GM23338 (cell line): ENCODE measurements at regions not wholly inside any gene's neighbourhood (a gene's known extent, or its start where the extent isn't known, plus 50 kb on each side); places are given as distances from the start of the nearest gene placed in this dataset.
"Not testable (repeated sequence)": the region's sequence is repeated elsewhere in the genome, so short reads cannot be mapped to it uniquely, and the experiment has no call there.

ENCODE experiments used
- ATAC-seq: fragments of 200-7000 bp; cut with Tn5 transposase; 3 replicates; pipeline ENCODE4 v1.9.1; 2020
- DNase-seq: peaks from one replicate; pipeline ENCODE4 v3.0.0-alpha.2; 2015; ENCODE audit warnings: low spot score
- H2AFZ ChIP-seq: fragments of 200-600 bp; sonication (generic); 2 replicates; pipeline ENCODE4 v1.8.0; 2016; ENCODE audit warnings: antibody characterized with exemption, mild to moderate bottlenecking, moderate library complexity
- H3F3A ChIP-seq: fragments of 200-600 bp; sonication (generic); replicated peaks from 2 replicates; pipeline ENCODE4 v1.8.0; 2017; ENCODE audit warnings: antibody characterized with exemption, mixed run types, low read depth
- H3K27ac ChIP-seq: fragments of 200-600 bp; sonication (generic); 2 replicates; pipeline ENCODE4 v1.6.1; 2016; ENCODE audit warnings: low read depth
- H3K27me3 ChIP-seq: fragments of 200-600 bp; sonication (generic); 2 replicates; pipeline ENCODE4 v1.8.0; 2016; ENCODE audit warnings: mild to moderate bottlenecking, mixed run types, moderate library complexity; ENCODE audit not compliant: insufficient read depth
- H3K36me3 ChIP-seq: fragments of 200-600 bp; sonication (generic); 2 replicates; pipeline ENCODE4 v1.8.0; 2016; ENCODE audit warnings: mild to moderate bottlenecking; ENCODE audit not compliant: insufficient read depth
- H3K4me1 ChIP-seq: fragments of 200-600 bp; sonication (generic); 2 replicates; pipeline ENCODE4 v1.8.0; 2016; ENCODE audit warnings: mild to moderate bottlenecking, moderate library complexity; ENCODE audit not compliant: insufficient read depth
- H3K4me2 ChIP-seq: fragments of 200-600 bp; sonication (generic); 2 replicates; pipeline ENCODE4 v1.7.1; 2017; ENCODE audit warnings: mixed run types
- H3K4me3 ChIP-seq: fragments of 200-600 bp; sonication (generic); 2 replicates; pipeline ENCODE4 v1.6.1; 2016; ENCODE audit warnings: mixed run types
- H3K79me2 ChIP-seq: fragments of 200-600 bp; sonication (generic); replicated peaks from 2 replicates; pipeline ENCODE4 v1.8.0; 2017; ENCODE audit warnings: mild to moderate bottlenecking; ENCODE audit not compliant: insufficient read depth
- H3K9me2 ChIP-seq: fragments of 200-600 bp; sonication (generic); 2 replicates; pipeline ENCODE4 v1.8.0; 2017; ENCODE audit not compliant: insufficient read depth
- H4K20me1 ChIP-seq: fragments of 200-600 bp; sonication (generic); replicated peaks from 2 replicates; pipeline ENCODE4 v1.8.0; 2017; ENCODE audit warnings: mild to moderate bottlenecking; ENCODE audit not compliant: insufficient read depth
- H3K27ac Mint-ChIP-seq: 2 replicates; pipeline ENCODE4 v1.8.0; 2020; ENCODE audit warnings: inconsistent platforms, mild to moderate bottlenecking, moderate library complexity, mixed read lengths
- H3K27me3 Mint-ChIP-seq: 3 replicates; pipeline ENCODE4 v1.8.0; 2022; ENCODE audit warnings: low read depth, mild to moderate bottlenecking, moderate library complexity, mixed read lengths, inconsistent platforms; ENCODE audit not compliant: insufficient read depth, poor library complexity
- H3K36me3 Mint-ChIP-seq: 3 replicates; pipeline ENCODE4 v1.8.0; 2021; ENCODE audit warnings: low read depth, mild to moderate bottlenecking, inconsistent platforms, moderate library complexity, mixed read lengths
- H3K4me1 Mint-ChIP-seq: 3 replicates; pipeline ENCODE4 v1.8.0; 2020; ENCODE audit warnings: mild to moderate bottlenecking, inconsistent platforms, mixed read lengths
- H3K4me3 Mint-ChIP-seq: 3 replicates; pipeline ENCODE4 v1.8.0; 2021; ENCODE audit warnings: moderate library complexity, mild to moderate bottlenecking, inconsistent platforms, mixed read lengths
- H3K9me3 Mint-ChIP-seq: 3 replicates; pipeline ENCODE4 v1.8.0; 2020; ENCODE audit warnings: moderate library complexity, mild to moderate bottlenecking, inconsistent platforms, mixed read lengths

DNA sequence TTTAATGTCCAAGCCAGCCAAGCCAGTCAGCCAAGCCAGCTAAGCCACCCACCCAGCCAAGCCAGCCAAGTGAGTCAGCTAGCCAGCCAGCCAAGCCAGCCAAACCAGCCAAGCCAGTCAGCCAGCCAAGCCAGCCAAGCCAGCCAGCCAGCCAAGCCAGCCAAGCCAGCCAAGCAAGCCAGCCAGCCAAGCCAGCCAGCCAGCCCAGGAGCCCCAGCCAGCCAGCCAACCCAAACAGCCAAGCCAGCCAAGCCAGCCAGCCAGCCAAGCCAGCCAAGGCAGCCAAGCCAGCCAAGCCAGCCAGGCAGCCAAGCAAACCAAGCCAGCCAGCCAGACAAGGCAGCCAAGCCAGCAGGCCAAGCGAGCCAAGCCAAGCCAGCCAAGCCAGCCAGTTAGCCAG is 352.1 kb upstream of the PLGLB2 start:
- ATAC-seq: not testable (repeated sequence)

DNA sequence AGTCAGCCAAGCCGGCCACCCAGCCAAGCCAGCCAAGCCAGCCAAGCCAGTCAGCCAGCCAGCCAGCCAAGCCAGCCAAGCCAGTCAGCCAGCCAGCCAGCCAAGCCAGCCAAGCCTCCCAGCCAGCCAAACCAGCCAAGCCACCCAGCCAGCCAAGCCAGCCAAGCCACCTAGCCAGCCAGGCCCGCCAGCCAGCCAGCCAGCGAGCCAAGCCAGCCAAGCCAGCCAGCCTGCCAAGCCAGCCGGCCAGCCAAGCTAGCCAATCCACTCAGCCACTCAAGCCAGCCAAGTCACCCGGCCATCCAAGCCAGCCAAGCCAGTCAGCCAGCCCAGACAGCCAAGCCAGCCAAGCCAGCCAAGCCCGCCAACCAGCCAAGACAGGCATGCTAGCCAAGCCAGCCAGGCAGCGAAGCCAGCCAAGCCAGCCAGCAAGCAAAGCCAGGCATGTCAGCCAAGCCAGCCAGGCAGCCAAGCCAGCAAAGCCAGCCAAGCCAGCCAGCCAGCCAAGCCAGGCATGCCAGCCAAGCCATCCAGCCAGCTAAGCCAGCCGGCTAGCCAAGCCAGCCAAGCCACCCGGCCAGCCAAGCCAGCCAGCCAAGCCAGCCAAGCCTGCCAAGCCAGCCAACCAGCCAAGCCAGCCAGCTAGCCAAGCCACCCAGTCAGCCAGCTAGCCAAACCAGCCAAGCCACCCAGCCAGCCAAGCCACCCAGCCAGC is 351.2 kb upstream of the PLGLB2 start:
- not testable (repeated sequence) for H3K36me3 ChIP-seq, H3K4me1 Mint-ChIP-seq, H3K79me2 ChIP-seq, DNase-seq, H3K27ac ChIP-seq, H3K4me2 ChIP-seq, H4K20me1 ChIP-seq, H3K4me1 ChIP-seq, H3K4me3 ChIP-seq, H3K27ac Mint-ChIP-seq, H3K27me3 Mint-ChIP-seq, H3K36me3 Mint-ChIP-seq, H3K9me2 ChIP-seq, H3K4me3 Mint-ChIP-seq, ATAC-seq, H3F3A ChIP-seq, H2AFZ ChIP-seq, H3K27me3 ChIP-seq
- peaks cover 26% of the 10 kb centered on the region for H3K9me3 Mint-ChIP-seq

More for the DNA sequence above, 352.1 kb upstream of the PLGLB2 start:
- not testable (repeated sequence) for H3K79me2 ChIP-seq, H3K27ac Mint-ChIP-seq, H3K36me3 Mint-ChIP-seq, H4K20me1 ChIP-seq, H2AFZ ChIP-seq, H3F3A ChIP-seq, H3K4me1 Mint-ChIP-seq, H3K27me3 Mint-ChIP-seq, H3K27me3 ChIP-seq, H3K36me3 ChIP-seq, H3K4me3 ChIP-seq, H3K4me2 ChIP-seq, DNase-seq, H3K9me2 ChIP-seq, H3K27ac ChIP-seq, H3K4me3 Mint-ChIP-seq, H3K4me1 ChIP-seq
- H3K9me3 Mint-ChIP-seq: peaks cover 16% of the 10 kb centered on the region

DNA sequence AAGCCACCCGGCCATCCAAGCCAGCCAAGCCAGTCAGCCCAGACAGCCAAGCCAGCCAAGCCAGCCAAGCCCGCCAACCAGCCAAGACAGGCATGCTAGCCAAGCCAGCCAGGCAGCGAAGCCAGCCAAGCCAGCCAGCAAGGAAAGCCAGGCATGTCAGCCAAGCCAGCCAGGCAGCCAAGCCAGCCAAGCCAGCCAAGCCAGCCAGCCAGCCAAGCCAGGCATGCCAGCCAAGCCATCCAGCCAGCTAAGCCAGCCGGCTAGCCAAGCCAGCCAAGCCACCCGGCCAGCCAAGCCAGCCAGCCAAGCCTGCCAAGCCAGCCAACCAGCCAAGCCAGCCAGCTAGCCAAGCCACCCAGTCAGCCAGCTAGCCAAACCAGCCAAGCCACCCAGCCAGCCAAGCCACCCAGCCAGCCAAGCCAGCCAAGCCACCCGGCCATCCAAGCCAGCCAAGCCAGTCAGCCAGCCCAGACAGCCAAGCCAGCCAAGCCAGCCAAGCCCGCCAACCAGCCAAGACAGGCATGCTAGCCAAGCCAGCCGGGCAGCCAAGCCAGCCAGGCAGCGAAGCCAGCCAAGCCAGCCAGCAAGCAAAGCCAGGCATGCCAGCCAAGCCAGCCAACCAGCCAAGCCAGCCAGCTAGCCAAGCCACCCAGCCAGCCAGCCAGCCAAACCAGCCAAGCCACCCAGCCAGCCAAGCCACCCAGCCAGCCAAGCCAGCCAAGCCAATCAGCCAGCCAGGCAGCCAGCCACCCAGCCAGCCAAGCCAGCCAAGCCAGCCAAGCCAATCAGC is 350.4 kb upstream of the PLGLB2 start:
- not testable (repeated sequence) for H3K9me2 ChIP-seq, ATAC-seq, H2AFZ ChIP-seq, H3K27ac ChIP-seq, H3K27me3 ChIP-seq, H3K27ac Mint-ChIP-seq, H3K4me2 ChIP-seq, H3K4me3 Mint-ChIP-seq, H3K4me1 Mint-ChIP-seq, H3K4me3 ChIP-seq, H3K27me3 Mint-ChIP-seq, H3K4me1 ChIP-seq, H3K36me3 ChIP-seq, H4K20me1 ChIP-seq, H3K36me3 Mint-ChIP-seq, DNase-seq, H3F3A ChIP-seq, H3K79me2 ChIP-seq
- peaks cover 33% of the 10 kb centered on the region for H3K9me3 Mint-ChIP-seq

DNA sequence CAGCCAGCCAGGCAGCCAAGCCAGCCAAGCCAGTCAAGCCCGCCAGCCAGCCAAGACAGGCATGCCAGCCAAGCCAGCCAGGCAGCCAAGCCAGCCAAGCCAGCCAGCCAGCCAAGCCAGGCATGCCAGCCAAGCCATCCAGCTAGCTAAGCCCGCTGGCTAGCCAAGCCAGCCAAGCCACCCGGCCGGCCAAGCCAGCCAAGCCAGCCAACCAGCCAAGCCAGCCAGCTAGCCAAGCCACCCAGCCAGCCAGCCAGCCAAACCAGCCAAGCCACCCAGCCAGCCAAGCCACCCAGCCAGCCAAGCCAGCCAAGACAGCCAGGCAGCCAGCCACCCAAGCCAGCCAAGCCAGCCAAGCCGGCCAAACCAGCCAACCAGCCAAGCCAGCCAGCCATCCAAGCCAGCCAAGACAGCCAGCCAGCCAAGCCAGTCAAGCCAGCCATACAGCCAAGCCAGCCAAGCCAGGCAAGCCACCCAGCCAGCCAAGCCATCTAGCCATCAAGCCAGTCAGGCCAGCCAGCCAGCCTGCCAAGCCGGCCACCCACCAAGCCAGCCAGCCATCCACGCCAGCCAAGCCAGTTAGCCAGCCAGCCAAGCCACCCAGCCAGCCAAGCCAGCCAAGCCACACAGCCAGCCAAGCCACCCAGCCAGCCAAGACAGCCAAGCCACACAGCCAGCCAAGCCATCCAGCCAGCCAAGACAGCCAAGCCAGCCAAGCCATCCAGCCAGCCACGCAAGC is 349.2 kb upstream of the PLGLB2 start:
- H3K9me3 Mint-ChIP-seq: peaks cover 46% of the 10 kb centered on the region
- not testable (repeated sequence) for H3K79me2 ChIP-seq, H3K36me3 Mint-ChIP-seq, H3K9me2 ChIP-seq, H3K36me3 ChIP-seq, H3K4me3 ChIP-seq, H3F3A ChIP-seq, H3K4me1 ChIP-seq, H3K4me2 ChIP-seq, ATAC-seq, H4K20me1 ChIP-seq, H3K27me3 ChIP-seq, H3K4me1 Mint-ChIP-seq, H2AFZ ChIP-seq, H3K4me3 Mint-ChIP-seq, H3K27me3 Mint-ChIP-seq, H3K27ac Mint-ChIP-seq, H3K27ac ChIP-seq, DNase-seq
